ENCODE measurements at regions not wholly inside any gene's neighbourhood (a gene's known extent, or its start where the extent isn't known, plus 50 kb on each side); places are given as distances from the start of the nearest gene placed in this dataset.

DNA sequence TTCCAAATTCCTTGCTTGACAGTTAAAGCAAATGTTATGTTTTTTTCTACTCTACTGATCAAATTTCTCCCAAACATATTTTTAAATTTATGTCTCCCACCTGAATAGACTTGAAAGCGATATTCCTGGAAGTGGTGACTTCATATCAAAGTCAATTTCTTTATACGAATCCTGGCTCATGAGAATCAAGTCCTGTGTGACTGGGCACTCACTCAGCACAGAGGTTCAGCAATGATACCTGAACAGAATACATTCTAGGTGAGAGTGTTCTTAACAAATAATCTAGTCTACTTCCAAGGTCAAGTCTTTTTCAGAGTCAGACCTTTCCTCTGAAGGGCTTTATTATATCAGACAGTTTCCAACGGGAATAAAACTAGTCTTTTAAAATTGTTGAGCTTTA lies 1070.6 kb downstream of the TRHDE start:
- TF ChIP-seq EZH2 (IDR thresholded peaks at IDR 0.05; ENCODE audit: borderline replicate concordance, low read depth, low read length, poor library complexity, severe bottlenecking): no peak
- TF ChIP-seq, protein P1, sequence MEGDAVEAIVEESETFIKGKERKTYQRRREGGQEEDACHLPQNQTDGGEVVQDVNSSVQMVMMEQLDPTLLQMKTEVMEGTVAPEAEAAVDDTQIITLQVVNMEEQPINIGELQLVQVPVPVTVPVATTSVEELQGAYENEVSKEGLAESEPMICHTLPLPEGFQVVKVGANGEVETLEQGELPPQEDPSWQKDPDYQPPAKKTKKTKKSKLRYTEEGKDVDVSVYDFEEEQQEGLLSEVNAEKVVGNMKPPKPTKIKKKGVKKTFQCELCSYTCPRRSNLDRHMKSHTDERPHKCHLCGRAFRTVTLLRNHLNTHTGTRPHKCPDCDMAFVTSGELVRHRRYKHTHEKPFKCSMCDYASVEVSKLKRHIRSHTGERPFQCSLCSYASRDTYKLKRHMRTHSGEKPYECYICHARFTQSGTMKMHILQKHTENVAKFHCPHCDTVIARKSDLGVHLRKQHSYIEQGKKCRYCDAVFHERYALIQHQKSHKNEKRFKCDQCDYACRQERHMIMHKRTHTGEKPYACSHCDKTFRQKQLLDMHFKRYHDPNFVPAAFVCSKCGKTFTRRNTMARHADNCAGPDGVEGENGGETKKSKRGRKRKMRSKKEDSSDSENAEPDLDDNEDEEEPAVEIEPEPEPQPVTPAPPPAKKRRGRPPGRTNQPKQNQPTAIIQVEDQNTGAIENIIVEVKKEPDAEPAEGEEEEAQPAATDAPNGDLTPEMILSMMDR (conservative IDR thresholded peaks at IDR 0.05; ENCODE audit: low read depth, low read length): no peak

All from A673 (cell line).